NCI-H146 (cell line): ENCODE measurements at regions not wholly inside any gene's neighbourhood (a gene's known extent, or its start where the extent isn't known, plus 50 kb on each side); places are given as distances from the start of the nearest gene placed in this dataset.

Experiments
- DNase-seq: peaks from one replicate; lab custom pipeline; 2025; lab: John Stamatoyannopoulos, UW

DNA sequence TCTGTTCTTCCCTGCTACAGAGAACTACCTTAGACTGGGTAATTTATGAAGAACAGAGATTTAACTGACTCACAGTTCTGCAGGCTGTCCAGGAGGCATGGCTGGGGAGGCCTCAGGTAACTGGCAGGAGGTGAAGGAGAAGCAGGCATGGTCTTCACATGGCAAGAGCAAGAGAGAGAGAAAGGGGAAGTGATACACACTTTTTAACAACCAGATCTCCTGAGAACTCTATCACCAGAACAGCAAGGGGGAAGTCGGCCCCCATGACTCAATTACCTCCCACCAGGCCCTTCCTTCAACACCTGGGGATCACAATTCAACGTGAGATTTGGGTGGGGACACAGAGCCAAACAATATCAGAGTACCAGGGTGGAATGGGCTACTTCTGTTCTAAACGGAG, 766.8 kb downstream of the TLE1 start:
- no peak for DNase-seq

DNA sequence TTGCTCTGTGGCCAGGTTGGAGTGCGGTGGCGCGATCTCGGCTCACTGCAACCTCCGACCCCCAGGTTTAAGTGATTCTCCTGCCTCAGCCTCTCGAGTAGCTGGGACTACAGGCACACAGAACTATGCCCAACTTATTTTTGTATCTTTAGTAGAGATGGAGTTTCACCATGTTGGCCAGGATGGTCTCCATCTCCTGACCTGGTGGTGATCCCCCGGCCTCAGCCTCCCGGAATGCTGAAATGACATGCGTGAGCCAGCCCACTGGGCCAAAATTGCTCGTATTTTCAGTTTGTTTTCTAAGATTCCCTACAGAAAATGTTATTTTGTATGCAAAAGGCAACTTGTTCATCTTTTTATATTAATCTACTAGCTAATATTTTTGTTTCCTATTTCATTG, 782.6 kb downstream of the TLE1 start:
- DNase-seq = no peak

DNA sequence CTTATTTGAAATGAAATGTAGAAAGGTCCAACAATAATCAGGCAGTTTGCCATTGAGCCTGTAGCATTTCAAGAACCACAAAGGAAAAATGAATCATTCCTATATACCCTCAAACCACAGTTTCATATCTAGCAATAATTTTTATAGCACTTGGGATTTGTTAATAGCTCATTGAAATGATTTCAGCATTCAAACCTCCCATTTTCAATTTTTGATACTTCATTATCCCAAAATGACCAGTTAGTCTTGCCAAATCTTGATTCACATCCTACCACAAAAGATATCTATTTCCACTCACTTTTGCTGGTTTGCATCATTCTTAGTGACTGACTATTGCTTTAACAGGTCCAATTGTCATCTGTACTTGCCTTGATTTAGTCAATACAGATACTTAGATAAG, 790.1 kb downstream of the TLE1 start:
- no peak for DNase-seq

DNA sequence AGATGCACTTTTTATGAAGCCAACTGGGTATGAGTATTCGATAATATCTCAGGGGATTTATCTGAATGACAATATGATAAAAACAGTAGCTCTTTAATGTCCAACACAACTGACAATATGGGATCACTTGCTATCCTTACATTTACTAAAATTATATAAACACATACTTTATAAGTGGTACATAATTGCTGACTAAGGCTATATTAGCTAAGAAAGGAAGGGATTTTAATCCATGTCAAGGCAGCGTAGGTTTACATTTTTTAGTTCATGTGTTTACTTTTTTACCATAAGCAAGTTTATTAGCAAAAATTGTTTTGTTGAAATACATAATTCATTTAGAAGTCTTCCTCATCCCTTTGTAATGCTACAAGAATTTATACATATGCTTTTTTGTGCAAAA, 796.2 kb downstream of the TLE1 start:
- no peak for DNase-seq

DNA sequence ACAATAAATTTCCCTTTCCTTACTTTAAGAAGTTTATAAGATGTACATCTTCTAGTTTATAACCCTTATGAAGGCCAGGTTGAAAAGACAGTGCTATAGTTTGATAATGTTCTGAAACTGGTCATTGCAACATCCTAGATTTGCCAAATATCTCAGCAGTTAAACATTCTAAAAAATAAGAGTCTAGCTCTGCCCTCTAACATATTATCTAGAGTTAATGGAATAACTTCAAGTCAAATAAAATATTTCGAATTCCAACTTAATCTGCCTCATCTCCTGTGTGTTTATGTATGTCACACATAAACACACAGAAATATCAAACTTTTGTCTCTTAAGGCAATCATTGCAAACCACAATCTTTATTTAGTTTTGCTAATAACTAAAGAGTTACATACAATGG, 796.6 kb downstream of the TLE1 start:
- DNase-seq = no peak

DNA sequence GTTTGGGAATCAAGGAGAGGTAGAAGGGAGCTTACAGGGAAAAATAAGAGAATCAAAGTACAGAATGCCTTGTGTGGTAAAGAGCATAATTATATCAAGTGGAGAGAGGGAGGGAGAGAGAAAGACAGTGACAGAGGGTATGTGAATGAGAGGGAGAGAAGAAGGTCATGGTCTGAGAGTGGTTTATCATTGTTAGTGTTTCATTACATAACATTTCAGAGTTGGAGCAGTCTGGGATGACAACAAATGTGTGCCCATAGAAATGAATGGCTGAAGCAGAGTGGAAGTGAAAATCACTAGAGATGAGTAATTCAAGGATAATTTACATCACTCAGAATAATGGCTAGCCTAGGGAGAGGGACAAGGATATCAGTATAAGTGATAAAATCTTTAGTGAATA, 799.2 kb downstream of the TLE1 start:
- DNase-seq = no peak

DNA sequence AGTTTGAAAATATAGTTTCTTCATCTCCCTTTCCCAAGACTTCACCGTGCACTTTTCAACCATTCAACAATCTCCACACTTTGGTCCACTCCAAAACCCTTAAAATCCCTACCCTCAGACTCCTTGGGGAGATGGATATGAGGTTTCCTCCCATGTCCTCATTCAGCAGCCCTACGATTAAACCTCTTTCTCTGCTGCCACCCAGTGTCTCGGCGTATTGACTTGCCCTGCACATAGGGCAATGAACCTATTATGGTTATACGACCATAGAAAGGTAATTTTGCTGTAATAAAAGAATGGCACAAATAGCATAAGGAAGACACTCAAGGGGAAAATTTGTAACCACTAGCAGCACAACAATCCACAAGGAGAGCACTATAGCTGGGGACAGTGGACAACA, 803.5 kb downstream of the TLE1 start:
- no peak for DNase-seq

DNA sequence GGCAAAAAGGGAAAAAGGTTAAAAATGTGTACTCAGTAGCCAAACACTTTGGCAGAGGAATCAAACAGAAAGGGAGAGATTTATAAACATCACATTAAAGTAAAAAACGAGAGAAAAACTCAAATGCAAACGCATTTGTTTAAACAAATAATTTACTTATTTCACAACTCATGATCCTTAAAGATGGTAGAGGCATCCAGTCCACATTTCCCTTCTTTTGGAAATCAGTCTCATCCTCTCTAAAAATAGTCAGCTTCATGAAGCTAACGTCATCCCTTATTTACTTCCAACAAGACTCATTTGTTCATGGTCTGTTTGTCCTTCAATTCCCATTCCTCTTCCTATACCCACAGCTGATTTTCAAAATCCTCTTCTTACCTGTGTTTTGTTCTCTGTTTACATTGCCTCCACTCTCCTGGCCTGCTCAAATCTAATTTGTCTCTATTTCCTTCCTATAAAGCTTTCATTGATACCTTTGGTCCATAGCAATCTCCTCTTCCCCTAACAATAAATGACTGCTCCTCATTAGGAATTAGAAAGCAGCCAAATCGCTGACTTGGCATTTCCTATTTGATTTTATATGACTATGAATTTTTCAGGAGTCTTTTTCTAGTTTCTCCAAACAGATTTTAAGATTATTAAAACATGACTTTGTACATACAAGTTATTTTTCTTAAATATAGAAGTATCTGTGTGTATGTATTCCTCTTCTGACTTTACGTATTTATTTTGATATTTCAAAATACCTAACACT, 805.3 kb downstream of the TLE1 start:
- no peak for DNase-seq

DNA sequence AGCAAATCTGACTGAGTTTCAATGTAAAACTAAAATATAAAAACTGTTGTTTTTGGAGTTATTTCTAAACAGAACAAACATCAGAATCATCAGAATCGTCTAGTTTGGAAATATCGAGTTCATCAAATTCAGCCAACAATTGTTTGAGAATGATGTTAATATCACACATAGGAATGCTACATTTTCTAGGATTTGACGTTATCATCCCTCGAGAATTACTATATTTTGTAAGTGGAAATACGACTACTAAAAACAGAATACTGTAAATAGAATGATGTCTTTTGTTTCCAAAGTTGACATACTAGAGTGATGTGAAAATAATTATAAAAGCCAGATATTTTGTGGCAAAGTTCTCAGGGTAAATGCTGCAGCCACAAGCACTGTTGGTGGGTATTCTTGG, 805.9 kb downstream of the TLE1 start:
- DNase-seq = no peak

DNA sequence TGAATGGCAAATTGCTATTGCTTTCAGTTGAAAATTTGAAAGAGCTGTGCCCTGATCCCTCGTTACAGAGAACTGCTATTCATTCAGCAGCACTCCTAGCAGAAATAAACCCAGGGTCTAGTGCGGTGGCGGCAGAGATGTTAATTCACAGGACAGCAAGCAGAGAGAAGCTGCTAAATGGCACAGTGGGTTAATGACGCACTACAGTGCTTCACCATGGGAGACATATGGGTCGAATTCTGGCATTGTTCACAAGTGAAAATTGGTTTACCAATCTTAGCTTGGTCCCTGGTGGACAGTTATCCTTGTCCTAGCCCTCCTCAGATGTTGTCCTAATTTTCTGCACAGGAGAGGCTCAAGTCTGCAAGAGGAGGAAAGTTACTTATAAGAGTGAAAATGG, 807.4 kb downstream of the TLE1 start:
- no peak for DNase-seq

DNA sequence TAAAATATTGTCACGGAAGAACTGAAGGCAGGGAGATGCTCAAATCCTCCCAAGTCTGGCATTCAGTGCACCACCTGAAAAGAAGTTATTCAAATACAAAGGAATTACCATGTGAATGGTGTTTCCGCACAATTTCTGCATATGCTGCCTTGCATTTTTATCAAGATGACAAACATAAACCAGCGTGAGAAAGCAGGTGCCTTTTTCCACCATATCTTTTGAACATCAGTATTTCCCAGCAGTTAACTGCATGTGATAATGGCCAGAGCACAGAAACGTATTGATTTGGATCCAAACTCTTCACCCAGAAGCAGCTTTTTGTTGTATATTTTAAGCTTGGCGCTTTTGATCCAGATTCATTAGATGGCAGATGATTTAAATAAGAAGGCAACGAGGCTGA, 808.0 kb downstream of the TLE1 start:
- DNase-seq = no peak

DNA sequence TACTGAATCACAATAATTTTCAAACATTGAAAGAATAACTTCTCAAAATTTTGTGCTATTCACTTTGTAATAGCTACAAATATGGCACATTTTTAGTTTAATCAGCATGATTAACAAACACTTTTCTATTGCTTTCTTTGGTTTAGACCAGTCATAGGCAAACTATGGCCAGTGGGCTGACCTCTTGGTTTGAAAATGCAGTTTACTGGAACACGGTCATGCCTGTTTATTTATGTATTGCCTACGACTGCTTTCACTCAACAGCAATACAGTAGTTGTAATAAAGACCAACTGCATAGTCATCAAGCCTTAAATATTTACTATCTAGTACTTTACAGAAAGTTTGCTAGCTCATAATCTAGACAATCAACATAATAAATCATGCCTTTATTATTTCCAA, 810.8 kb downstream of the TLE1 start:
- no peak for DNase-seq

DNA sequence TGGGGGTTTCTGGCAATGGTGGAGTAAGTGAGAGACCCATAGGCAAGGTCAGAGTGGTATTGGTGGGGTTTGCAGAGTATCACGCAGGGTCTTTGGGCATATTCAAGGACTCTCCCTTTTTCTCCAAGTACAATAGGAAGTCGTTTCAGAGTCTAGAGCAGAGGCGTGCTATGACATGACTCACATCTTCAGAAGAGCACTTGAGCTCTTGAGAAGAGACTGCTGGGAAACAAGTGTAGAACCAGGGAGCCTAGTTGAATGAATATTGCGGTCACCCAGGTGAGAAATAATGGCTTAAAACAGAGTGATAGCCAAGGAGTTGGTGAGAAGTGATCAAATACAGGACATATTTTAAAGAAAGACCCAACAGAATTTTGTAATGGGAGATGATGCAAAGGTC, 813.4 kb downstream of the TLE1 start:
- no peak for DNase-seq

DNA sequence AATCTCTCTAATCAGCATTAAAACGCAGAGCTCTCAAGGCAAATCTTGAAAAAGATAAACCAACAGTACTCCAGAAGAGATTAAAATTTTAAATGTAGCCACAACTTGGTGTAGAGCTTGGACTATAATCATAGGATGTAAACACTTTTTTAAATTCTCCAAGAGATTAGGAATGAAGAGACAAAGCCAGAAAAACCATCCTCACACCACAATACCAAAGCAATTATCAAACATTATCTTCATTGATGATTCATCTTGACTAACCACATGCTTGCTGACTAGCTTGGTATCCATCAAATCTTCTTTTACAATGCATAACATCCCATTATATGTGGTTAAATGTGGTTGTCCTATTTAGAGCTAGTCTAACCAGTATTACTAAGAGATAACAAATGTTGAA, 815.1 kb downstream of the TLE1 start:
- DNase-seq = no peak

DNA sequence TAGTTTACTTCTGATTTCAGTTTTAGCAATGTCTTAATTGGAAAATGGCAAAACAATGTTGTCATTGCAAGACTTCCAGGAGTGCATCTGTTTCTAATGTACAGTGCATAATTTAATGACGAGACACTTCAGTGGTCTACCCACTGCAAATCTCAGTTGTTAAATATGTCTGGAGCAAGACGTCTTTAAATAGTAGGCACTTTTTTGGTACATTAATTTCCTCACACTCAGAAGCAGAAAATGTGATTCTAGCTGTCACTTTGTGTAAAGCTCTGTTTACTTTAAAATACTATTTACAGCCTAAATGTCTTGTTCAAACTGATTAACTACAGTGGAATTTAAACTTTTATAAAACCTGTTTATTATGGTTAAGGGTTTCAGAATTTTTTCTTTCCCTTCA, 815.5 kb downstream of the TLE1 start:
- DNase-seq = no peak

DNA sequence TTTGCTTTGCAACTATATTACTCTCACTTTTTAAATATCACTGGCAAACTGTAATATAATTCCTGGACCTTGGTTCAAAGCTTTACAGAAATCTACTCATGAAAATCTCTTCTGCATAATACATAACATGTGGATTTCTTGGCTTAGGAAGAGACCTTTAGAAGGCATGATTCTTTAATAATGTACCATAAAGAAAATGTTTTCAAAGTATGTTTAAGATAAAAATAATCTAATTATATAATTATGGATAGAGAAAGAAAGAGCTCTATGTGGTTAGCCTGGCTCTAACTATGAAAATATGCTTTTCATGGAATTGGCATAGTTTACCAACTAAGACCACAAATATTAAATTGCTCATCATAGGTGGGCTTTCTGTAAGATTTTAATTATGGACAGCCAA, 817.8 kb downstream of the TLE1 start:
- DNase-seq = no peak

DNA sequence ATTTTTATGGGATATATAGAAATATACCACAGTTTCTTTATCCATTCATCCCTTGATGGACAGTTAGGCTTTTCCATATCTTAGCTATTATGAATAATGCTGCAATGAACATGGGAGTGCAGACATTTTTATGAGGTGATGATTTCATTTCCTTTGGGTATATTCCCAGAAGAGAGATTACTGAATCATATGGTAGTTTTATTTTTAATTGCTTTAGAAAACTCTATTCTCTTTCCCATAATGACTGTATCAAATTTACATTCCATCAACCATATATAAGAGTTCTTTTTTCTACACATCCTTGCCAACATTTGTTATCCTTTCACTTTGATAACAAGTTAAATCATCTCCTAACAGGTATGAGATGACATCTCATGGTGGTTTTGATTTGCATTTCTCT, 821.6 kb downstream of the TLE1 start:
- DNase-seq = no peak

DNA sequence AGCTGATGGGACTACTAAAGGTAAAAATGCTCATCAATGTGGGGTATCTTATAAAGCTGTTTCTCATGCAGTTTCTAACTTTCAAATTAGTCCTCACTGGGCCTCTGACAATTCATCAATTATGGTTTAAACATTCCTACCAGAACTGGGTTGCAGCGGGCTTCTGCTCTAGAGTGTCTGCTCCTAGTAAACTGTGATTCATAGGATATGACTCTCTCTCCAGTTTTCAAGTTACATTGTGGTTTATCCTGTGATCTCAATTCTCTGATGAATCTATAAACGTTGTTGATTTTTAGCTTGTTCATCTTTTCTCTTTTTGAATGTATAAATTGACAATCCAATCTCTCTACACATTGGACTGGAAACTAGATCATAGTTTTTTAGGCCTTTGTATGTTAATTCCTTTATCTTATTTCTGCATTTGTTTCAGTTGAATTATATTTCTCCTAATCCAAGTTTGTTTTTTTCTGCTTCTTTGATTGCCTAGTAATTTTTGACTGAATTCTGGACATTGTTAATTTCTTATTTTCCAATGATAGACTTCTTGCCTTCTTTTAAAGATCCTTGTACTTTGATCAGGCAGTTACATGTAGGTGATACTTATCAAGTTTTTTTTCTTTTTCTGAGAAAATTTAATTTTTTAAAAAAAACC, 822.6 kb downstream of the TLE1 start:
- DNase-seq = no peak

DNA sequence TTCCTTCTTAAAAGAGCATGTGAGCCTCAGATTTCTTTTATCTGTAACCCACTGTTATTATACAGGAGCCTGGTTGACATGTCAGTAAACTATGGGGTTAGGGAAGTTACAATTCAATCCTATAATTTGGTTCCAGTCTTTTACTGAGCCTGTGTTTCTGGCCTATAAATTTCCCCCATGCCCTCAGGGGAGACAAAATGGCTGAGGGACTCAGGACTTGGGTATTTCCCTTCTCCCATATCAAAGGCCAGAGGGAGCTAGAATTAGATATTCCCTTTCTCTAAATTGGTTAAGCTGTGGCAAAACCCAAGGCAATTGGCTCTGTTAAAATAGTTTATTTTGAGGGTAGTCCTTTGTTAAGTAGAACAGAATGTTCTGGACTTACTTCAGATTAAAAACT, 823.2 kb downstream of the TLE1 start:
- DNase-seq = no peak

DNA sequence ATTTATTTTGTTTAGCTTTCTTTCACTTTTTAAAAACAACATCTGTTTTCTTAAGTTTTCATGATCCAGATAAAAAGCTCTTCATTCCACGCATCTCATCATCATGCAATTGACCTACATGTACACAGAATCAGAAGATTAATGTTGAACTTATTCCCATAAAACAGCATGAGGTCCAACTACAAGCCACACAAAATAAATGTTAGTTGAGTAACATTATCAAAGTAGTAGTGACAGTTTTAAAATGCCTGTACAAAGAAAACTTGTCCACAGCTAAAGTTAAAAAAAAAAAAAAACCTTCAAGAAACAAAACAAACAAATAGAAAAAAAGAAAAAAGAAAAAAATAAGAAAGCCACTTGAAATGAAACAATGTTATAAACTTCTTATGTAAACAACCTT, 846.3 kb downstream of the TLE1 start:
- no peak for DNase-seq

DNA sequence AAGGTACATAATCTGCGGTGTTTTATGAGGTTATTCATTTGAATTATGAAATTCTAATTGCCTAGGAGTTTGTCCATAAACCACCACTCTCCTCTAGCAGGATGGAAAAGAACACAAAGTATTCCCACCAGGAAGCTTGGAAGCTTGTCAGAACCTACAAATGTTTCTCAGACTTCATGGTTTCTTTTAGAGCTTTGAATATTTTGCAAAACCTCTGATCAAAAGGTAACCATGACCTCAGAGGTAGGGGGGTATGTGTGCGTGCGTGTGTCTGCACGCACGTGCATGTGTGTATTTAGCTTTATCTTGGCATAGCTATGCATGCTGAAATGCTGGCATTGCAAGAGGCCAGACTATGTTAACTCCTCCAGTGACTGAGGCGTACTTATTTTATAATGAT, 847.0 kb downstream of the TLE1 start:
- DNase-seq = no peak

DNA sequence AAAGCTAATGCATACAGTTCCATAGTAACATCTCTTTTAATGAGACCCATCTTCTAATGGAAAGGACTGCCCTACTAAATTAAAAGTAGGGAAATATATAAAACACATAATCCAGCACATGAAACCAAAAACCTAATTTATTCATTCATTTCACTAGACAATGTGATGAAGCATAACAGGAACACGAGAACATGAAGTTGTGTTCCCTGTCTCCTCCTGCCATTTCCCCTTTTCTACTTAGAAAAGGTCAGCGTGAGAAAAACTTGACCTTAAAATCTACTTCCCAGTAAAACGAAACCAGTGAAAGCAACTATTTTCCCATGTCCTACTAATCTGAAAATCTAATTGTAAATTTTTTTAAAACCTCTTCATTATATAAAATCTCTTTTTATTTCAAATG, 847.5 kb downstream of the TLE1 start:
- DNase-seq = no peak

DNA sequence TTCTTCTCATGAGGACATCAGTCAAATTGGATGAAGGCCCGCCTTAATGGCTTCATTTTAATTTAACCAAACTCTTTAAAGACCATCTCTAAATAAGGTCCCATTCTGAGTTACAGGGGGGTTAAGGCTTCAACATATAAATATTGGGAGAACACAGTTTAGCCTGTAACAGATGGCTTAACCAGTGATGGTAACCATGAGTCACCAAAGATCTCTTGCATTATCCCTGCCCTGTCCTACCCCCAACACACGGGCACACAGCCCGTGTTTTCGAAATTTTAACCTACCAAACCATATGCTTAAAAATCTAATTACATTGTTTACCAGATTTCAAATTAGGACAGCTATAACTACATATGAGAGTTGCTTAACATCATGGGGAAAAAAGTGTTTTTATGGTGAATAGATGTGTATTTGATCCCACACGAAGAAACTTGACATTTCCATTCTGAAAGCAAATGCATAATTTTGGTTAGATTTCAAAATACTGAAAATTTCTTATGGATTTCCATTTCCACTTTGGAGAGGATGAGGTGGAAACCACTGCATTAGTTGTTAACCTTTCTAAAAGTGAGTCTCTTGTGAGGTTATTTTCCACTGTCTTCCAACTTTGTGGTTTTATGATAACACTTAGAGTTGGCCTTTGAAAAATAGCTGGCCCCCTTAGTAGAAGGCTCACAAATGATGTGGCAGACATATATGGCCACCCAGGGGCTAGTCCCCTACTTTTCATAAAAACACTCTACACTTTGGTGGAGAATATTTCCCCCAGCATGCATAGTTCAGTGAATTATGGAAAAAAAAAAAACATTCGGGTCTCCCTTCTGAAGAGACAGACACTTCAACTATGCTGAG, 849.3 kb downstream of the TLE1 start:
- DNase-seq = no peak
